ENCODE measurements at regions not wholly inside any gene's neighbourhood (a gene's known extent, or its start where the extent isn't known, plus 50 kb on each side); places are given as distances from the start of the nearest gene placed in this dataset.

- no peak for DNase-seq
These were observed 306.3 kb upstream of the ESRRG start for GRCh38 chr1:217029281-217030157.

GRCh38 chr1:217027403-217028080 lies 304.3 kb upstream of the ESRRG start:
- no peak for DNase-seq

GRCh38 chr1:217026531-217026930 lies 303.3 kb upstream of the ESRRG start:
- no peak for DNase-seq

GRCh38 chr1:217025381-217025780 lies 302.2 kb upstream of the ESRRG start:
- no peak for DNase-seq

GRCh38 chr1:217024911-217025310 lies 301.7 kb upstream of the ESRRG start:
- no peak for DNase-seq

GRCh38 chr1:217021956-217022355 lies 298.7 kb upstream of the ESRRG start:
- DNase-seq: no peak

- no peak for DNase-seq
These were observed 298.2 kb upstream of the ESRRG start for GRCh38 chr1:217021400-217021799.

GRCh38 chr1:217019475-217019874 lies 296.2 kb upstream of the ESRRG start:
- DNase-seq: no peak

GRCh38 chr1:217018648-217019047 lies 295.4 kb upstream of the ESRRG start:
- DNase-seq: no peak

- DNase-seq: no peak
These were observed 293.9 kb upstream of the ESRRG start for GRCh38 chr1:217017165-217017564.

GRCh38 chr1:217014066-217014465 lies 290.8 kb upstream of the ESRRG start:
- no peak for DNase-seq

GRCh38 chr1:217012659-217013058 lies 289.4 kb upstream of the ESRRG start:
- DNase-seq: no peak

- DNase-seq: no peak
These were observed 287.9 kb upstream of the ESRRG start for GRCh38 chr1:217011097-217011496.

- DNase-seq: no peak
These were observed 287.0 kb upstream of the ESRRG start for GRCh38 chr1:217010253-217010652.

- DNase-seq: no peak
These were observed 286.1 kb upstream of the ESRRG start for GRCh38 chr1:217009376-217009775.

- no peak for DNase-seq
These were observed 281.7 kb upstream of the ESRRG start for GRCh38 chr1:217004776-217005436.

- DNase-seq: no peak
These were observed 280.1 kb upstream of the ESRRG start for GRCh38 chr1:217003355-217003754.

- DNase-seq: no peak
These were observed 274.6 kb upstream of the ESRRG start for GRCh38 chr1:216997831-216998230.

GRCh38 chr1:216997069-216997468 lies 273.8 kb upstream of the ESRRG start:
- DNase-seq: no peak

- DNase-seq: no peak
These were observed 261.3 kb upstream of the ESRRG start for GRCh38 chr1:216984536-216984935.

GRCh38 chr1:216983823-216984222 lies 260.6 kb upstream of the ESRRG start:
- no peak for DNase-seq

- DNase-seq: no peak
These were observed 238.3 kb upstream of the ESRRG start for GRCh38 chr1:216961516-216961915.

GRCh38 chr1:216960716-216961115 lies 237.5 kb upstream of the ESRRG start:
- no peak for DNase-seq

GRCh38 chr1:216958569-216958968 lies 235.3 kb upstream of the ESRRG start:
- DNase-seq: no peak
